ENCODE measurements at regions not wholly inside any gene's neighbourhood (a gene's known extent, or its start where the extent isn't known, plus 50 kb on each side); places are given as distances from the start of the nearest gene placed in this dataset.

- Histone ChIP-seq H3K36me3 (ENCODE audit: insufficient read depth) (no peaks in the 10 kb centered on the region), H3F3A (replicated peaks; ENCODE audit: low read depth) (no peaks in the 10 kb centered on the region), H3K4me1 (ENCODE audit: insufficient read depth) (no peaks in the 10 kb centered on the region; the same call in 1 of the 2 replicates), H2AFZ (peak overlapping the region; percentile 84), H3K27me3 (ENCODE audit: insufficient read depth) (no peaks in the 10 kb centered on the region), H4K20me1 (replicated peaks; ENCODE audit: insufficient read depth) (no peaks in the 10 kb centered on the region), H3K4me3 (no peak overlapping the region), H3K4me2 (no peak overlapping the region), H3K27ac (ENCODE audit: low read depth) (no peak overlapping the region), H3K79me2 (replicated peaks; ENCODE audit: insufficient read depth) (no peaks in the 10 kb centered on the region), H3K9me2 (ENCODE audit: insufficient read depth) (no peaks in the 10 kb centered on the region)
- Mint-ChIP-seq H3K4me3 (no peak overlapping the region), H3K27ac (no peak overlapping the region), H3K36me3 (ENCODE audit: low read depth) (no peaks in the 10 kb centered on the region), H3K27me3 (ENCODE audit: insufficient read depth, low read depth, poor library complexity) (no peaks in the 10 kb centered on the region), H3K9me3 (no peaks in the 10 kb centered on the region), H3K4me1 (peaks cover 10% of the 10 kb centered on the region)
- no peak for TF ChIP-seq EZH2phosphoT487 (IDR thresholded peaks at IDR 0.05; ENCODE audit: unreplicated experiment)
- no peak for TF ChIP-seq ZNF114 (CRISPR knock-in tag; IDR thresholded peaks at IDR 0.05)
- no peak for TF ChIP-seq NANOG (IDR thresholded peaks at IDR 0.05; ENCODE audit: borderline replicate concordance)
- TF ChIP-seq STAT1 (IDR thresholded peaks at IDR 0.05; ENCODE audit: unreplicated experiment): no peak
- no peak for TF ChIP-seq CTCF (conservative IDR thresholded peaks at IDR 0.05; ENCODE audit: low read depth in 2 of 2)
- no peak for TF ChIP-seq CREB1 (CRISPR knock-in tag; IDR thresholded peaks at IDR 0.05; ENCODE audit: low read depth)
- TF ChIP-seq JUNB (IDR thresholded peaks at IDR 0.05; ENCODE audit: unreplicated experiment): no peak
- no peak for TF ChIP-seq EZH2 (IDR thresholded peaks at IDR 0.05; ENCODE audit: low read depth, unreplicated experiment)
- no peak for TF ChIP-seq POLR2AphosphoS5 (IDR thresholded peaks at IDR 0.05; ENCODE audit: low read depth)
- no peak for TF ChIP-seq ZNF462 (CRISPR knock-in tag; IDR thresholded peaks at IDR 0.05)
- TF ChIP-seq ETS1 (IDR thresholded peaks at IDR 0.05): no peak
- no peak for TF ChIP-seq REST (IDR thresholded peaks at IDR 0.05; ENCODE audit: unreplicated experiment)
- no peak for TF ChIP-seq ZNF331 (CRISPR knock-in tag; IDR thresholded peaks at IDR 0.05; ENCODE audit: low read depth)
- no peak for ATAC-seq
- no peak for DNase-seq (ENCODE audit: low spot score)
Measured at GRCh38 chr10:45058992-45059561, 58.4 kb downstream of the ZNF22 start.
